Amniotic stem cell (primary cell): ENCODE measurements at regions not wholly inside any gene's neighbourhood (a gene's known extent, or its start where the extent isn't known, plus 50 kb on each side); places are given as distances from the start of the nearest gene placed in this dataset.

Source experiments
- DNase-seq: peaks from one replicate; lab custom pipeline; 2025; lab: John Stamatoyannopoulos, UW

DNA sequence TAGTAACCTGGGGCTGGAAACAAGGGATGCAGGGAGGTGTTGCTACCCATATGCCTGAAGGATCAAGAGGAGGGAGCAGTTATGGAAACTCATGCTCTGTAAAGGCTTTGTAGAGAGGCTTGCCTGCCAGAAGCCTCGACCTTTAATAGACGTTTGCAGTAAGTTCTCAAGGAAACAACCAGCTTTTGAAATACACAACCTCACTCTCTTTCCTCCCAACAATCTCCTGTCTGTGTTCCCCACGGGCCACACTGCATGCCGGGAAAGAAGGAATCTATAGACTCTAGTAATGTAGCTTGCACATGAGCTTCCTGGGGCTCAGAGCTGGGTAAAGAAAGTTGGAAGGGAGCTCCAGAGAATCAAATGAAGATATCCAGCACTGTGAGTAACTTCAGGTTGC is 101.6 kb upstream of the PACRGL start:
- no peak for DNase-seq

- no peak for DNase-seq
Observed at GRCh38 chr4:20603671-20604313, 96.5 kb upstream of the PACRGL start.

DNA sequence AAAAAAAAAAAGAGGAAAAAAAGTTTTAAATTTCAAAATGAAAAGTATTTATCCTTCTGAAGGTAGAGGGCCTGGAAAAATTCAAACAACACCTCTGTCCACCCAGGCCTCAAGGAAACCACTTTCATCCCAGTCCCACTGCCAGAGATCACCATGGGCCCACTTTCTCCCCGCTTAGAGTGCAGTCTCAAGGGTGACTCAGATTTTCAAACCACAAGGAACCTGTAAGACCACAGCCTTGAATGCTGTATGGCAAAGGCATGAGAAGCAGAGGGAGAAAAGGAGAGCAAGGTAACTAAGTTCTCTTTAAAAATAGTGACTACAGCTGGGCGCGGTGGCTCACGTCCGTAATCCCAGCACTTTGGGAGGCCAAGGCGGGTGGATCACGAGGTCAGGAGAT is 87.9 kb upstream of the PACRGL start:
- DNase-seq, result no peak

DNA sequence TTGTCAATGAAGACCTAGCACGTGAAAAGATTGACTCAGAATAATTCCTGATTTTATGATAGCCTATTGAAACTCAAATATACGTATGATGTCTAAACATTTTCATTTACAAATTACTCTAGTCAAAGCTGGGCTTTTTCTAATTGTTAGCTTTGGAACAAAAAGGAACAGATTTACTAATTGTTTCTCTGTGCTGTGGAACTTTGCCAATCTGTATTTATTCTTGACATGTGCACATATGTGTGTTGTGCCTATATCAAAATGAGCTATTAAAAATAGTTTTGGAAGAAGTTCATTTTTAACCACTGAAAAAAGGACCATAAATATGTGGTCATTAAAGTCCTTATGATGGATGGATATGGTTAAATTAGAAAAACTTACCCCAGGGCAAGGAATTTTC is 85.4 kb upstream of the PACRGL start:
- DNase-seq, result no peak

DNA sequence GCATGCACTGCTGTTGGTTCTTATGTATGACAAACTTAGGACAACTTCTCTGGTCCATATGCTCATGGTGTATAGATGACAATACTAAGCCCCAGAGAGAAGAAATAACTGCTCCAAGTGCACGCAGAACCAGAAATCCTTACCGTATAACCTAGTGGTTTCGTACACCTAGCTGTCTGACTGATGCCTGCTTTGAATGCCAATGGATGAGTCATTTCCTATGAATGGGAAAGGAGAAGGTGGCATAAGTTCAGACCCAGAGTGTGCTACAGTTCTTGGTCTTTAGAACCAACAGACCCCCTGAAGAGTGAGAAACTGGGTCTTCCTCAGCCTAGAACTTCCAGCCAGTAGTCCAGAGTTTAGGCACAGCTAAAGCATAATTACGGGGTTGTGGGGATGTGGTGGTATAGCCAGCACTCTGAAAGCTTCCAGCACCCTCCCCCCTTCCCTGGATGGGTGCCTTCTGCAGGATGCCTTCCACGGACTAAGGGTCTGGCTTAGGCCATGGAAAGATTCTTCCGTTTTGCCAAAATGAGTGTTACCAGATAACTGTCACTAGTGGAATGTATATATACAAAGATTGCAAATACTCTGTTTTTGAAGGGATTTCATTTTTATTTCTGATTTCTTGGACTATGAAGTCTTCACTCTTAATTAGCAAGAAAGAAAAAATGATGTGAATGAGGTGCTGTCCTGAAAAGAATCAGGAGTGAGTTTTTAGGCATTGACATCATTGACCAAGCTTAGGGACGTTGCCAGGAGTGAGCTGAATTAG is 84.6 kb upstream of the PACRGL start:
- DNase-seq, result no peak

DNA sequence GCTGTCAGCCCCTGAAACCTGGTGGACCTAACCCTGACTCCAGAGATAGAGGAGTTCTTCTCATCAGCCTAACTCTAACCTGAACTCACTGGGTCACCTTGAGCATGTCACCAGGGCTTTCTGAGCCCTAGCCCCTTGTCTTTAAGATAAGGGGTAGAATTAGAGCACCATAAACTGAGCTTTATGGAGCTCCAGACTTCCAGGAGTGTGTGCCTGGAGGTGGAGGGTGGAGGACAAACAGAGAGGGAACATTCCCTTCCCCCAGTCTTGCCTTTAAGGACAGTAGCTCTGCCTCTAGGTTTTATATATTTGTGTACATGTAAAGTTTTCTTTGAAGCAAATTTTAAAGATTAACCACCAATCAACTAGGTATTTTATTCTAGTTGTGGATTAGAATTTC is 83.9 kb upstream of the PACRGL start:
- no peak for DNase-seq

- no peak for DNase-seq
Observed at GRCh38 chr4:20616848-20617247, 83.4 kb upstream of the PACRGL start.

- DNase-seq, result no peak
Observed at GRCh38 chr4:20617678-20618396, 82.4 kb upstream of the PACRGL start.

GRCh38 chr4:20618731-20619130 is 81.5 kb upstream of the PACRGL start:
- no peak for DNase-seq

- DNase-seq, result no peak
Observed at GRCh38 chr4:20621476-20621875, 78.8 kb upstream of the PACRGL start.

DNA sequence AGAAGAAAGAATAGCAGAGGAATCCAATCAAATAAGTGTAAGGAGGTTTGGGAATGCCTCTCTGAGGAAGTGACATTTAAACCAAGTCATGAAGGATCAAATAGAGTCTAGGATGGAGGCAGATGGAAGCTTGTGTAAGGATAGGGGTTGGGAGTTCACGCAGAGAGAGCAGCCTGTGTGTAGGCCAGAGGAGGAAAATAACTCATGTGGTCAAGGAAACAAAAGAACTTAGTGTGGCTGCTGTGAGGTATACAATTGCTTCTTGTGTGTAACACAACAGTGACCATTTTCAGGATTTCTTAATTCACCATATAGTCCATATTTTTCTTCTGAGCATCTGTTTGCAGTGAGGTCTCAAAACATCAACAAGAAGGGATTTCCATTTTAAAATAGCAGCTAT is 77.6 kb upstream of the PACRGL start:
- no peak for DNase-seq

GRCh38 chr4:20623939-20624338 is 76.3 kb upstream of the PACRGL start:
- DNase-seq, result no peak

- DNase-seq, result no peak
Observed at GRCh38 chr4:20624793-20625374, 75.4 kb upstream of the PACRGL start.

DNA sequence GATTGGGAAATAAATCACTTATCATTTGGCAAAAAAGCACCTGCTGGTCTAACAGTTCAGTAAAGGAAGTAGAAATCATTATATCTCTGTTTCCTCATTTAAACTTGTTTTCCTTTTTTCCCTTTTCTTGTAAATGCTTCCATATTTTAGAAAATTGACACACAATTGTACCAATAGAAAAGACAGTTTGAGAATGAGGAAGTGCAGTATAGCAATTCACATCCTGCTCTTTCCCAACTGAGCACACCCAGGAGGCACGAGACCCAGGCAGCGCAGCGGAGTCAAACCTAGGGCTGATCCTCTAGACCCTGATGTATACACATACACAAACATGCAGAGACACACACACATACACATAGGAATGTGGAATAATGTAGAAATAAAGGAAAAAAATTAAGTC is 74.8 kb upstream of the PACRGL start:
- DNase-seq, result no peak

DNA sequence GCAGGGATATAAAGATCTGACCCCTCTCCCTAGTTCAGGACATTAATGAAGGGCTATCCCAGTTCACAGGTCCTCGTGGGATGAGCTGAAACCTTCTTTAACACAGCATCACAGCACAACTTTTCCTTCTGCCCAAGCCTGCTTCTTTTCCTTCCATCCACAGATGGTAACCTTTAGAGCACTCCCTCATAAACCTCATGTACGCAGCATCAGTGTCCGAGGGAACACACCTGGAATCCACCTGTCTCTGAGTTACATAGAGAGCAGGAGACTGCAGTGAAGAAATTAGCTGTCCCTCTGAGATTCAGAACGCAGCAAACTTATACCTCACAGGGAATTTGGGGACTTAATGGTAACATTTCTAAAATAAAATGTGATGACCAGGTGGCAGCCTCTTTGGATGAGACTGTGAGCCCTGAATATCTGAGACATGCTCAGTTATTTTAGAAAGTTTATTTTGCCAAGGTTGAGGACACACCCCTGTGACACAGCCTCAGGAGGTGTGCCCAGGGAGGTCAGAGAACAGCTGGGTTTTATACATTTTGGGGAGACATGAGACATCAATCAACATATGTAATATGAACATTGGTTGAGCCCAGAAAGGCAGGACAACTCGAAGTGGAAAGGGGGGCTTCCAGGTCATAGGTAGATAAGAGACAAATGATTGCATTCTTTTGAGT is 73.8 kb upstream of the PACRGL start:
- no peak for DNase-seq

DNA sequence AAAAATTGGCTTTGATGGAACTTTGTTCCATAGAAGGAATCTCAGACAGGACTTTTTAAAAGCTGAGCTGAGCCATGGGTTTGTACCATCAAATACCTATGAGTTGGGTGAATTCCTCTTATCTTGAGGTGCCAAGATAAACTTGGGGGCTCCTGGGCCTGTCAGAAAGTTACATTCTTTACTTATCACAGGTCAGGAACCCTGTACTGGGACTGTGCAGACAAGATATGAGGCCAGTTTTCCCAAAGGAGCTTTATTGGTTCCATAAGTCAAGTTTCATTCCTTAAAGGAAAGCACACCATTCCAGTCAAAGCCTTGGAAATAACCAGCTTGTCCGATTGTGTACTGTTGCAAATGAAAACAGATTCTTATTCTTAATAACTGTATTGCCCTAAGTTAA is 72.4 kb upstream of the PACRGL start:
- DNase-seq, result no peak

DNA sequence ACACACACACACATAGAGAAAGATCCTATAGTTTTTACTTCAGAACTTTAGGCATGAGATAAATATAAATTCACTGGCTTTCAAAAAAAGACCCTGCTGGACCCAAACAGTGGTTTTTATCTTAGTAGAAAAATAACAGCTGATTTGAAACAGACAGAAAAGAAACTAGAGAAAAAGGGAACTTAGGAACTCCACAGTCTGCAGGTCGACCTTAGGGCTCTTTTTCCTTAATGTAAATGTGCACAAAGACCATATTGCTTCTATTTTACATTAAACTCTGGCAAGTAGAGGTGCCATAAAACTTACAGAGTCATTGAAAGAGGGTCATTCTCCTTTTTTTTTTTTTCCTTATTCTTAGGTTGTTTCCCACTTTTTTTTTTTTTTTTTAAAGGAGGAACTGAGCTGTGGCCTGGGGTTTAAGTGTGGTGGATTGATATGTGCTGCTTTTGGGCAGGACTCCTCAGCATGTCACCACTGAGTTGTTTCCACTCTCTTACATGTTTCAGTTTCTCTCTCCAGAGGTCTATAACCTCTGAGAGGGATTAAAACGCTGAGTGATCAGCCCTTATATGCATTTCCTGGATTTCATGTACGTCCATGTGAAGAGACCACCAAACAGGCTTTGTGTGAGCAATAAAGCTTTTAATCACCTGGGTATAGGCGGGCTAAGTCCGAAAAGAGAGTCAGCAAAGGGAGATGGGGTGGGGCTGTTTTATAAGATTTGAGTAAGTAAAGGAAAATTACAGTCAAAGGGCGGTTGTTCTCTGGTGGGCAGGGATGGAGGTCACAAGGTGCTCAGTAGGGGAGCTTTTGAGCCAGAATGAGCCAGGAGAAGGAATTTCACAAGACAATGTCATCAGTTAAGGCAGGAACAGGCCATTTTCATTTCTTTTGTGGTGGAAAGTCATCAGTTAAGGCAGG is 70.8 kb upstream of the PACRGL start:
- DNase-seq, result no peak

DNA sequence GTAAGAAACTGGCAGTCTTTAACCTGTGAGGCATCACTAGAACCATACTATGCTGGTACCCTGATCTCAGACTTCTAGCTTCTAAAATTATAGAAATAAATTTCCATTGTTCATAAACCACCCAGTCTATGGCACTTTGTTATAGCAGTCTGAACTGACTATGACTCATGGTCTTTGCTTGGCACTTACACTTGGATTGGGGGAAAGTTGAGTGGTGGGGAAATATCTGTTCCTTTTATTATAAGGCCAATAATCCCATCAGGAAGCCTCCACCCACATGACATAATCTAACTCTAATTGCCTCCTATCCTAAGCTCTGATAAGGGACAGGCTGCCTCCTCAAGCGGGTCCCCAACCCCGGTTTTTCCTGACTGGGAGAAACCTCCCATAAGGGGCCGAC is 61.4 kb upstream of the PACRGL start:
- DNase-seq, result no peak

- DNase-seq, result no peak
Observed at GRCh38 chr4:20639346-20639745, 60.9 kb upstream of the PACRGL start.

DNA sequence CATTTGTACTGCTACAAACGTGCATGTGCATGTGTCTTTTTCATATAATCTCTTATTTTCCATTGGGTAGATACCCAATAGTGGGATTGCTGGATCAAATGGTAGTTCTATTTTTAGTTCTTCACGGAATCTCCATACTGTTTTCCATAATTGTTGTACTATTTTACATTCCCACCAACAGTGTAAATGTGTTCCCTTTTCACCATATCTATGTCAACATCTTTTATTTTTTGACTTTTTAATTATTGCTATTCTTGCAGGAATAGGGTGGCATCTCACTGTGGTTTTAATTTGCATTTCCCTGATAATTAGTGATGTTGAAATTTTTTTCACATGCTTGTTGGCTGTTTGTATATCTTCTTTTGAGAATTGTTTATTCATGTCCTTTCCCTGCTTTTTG is 59.3 kb upstream of the PACRGL start:
- no peak for DNase-seq

DNA sequence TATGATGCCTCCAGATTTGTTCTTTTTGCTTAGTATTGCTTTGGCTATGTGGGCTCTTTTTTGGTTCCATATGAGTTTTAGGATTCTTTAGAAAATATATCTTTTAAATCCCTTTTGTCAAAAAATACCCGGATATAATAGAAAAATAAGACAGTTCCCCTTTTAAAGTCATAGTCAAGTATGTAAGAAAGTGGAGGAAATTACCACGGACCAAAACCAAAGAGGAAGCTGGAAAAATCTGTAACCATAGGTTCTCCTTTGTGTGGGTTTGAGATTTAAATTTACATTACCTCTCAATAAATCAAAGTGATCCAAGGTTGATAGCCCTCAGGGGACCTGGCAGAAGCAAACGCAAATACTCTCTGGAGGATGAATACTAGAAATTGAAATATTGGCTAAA is 58.3 kb upstream of the PACRGL start:
- no peak for DNase-seq
